ENCODE measurements at regions not wholly inside any gene's neighbourhood (a gene's known extent, or its start where the extent isn't known, plus 50 kb on each side); places are given as distances from the start of the nearest gene placed in this dataset.

- TF ChIP-seq ZNF232 (CRISPR knock-in tag; IDR thresholded peaks at IDR 0.05; ENCODE audit: borderline replicate concordance) (no peak), ZSCAN29 (CRISPR knock-in tag; conservative IDR thresholded peaks at IDR 0.05) (no peak), ETV5 (CRISPR knock-in tag; IDR thresholded peaks at IDR 0.05; ENCODE audit: borderline replicate concordance) (no peak), TGIF2 (CRISPR knock-in tag; IDR thresholded peaks at IDR 0.05) (no peak), KLF13 (CRISPR knock-in tag; IDR thresholded peaks at IDR 0.05) (no peak), NAIF1 (CRISPR knock-in tag; IDR thresholded peaks at IDR 0.05; ENCODE audit: borderline replicate concordance) (no peak), CHD2 (IDR thresholded peaks at IDR 0.05; ENCODE audit: low read depth, low read length) (no peak), SMARCC2 (IDR thresholded peaks at IDR 0.05) (no peak), ZNF235 (CRISPR knock-in tag; IDR thresholded peaks at IDR 0.05; ENCODE audit: borderline replicate concordance) (no peak), ZSCAN9 (CRISPR knock-in tag; IDR thresholded peaks at IDR 0.05; ENCODE audit: borderline replicate concordance) (no peak), HBP1 (CRISPR knock-in tag; IDR thresholded peaks at IDR 0.05; ENCODE audit: low read depth) (no peak), CSRNP2 (CRISPR knock-in tag; conservative IDR thresholded peaks at IDR 0.05; ENCODE audit: low read depth) (no peak), SMC3 (IDR thresholded peaks at IDR 0.05; ENCODE audit: low read length) (no peak)
- TF ChIP-seq, protein P1, sequence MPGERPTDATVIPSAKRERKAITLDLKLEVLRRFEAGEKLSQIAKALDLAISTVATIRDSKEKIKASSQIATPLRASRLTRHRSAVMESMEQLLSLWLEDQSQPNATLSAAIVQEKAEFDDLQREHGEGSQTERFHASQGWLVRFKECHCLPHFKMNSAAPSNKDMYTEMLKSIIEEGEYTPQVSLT (CRISPR knock-in tag; IDR thresholded peaks at IDR 0.05; ENCODE audit: borderline replicate concordance, low read depth): no peak
- TF ChIP-seq, protein P2, sequence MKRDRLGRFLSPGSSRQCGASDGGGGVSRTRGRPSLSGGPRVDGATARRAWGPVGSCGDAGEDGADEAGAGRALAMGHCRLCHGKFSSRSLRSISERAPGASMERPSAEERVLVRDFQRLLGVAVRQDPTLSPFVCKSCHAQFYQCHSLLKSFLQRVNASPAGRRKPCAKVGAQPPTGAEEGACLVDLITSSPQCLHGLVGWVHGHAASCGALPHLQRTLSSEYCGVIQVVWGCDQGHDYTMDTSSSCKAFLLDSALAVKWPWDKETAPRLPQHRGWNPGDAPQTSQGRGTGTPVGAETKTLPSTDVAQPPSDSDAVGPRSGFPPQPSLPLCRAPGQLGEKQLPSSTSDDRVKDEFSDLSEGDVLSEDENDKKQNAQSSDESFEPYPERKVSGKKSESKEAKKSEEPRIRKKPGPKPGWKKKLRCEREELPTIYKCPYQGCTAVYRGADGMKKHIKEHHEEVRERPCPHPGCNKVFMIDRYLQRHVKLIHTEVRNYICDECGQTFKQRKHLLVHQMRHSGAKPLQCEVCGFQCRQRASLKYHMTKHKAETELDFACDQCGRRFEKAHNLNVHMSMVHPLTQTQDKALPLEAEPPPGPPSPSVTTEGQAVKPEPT (CRISPR knock-in tag; IDR thresholded peaks at IDR 0.05; ENCODE audit: low read depth): no peak
- no peak overlapping the region for H2AFZ ChIP-seq (ENCODE audit: low read length)
- intact Hi-C loops (cut with micrococcal nuclease; ENCODE audit: unreplicated experiment): no loop called here
- CTCF ChIA-PET (ENCODE audit: low intra/inter-chr PET ratio, low total read pairs): no interaction called here
- H3K36me3 ChIP-seq (replicated peaks in 1 of 2; ENCODE audit: control insufficient read depth in 1 of 2, insufficient read depth in 2 of 2, low read length in 2 of 2): no peaks in the 10 kb centered on the region
- no peaks in the 10 kb centered on the region for H4K20me1 ChIP-seq (ENCODE audit: insufficient read depth, low read length)
- H3K27ac ChIP-seq (ENCODE audit: extremely low read length, insufficient read depth, low read length): no peak overlapping the region
- H3K4me3 ChIP-seq (replicated peaks in 1 of 3; ENCODE audit: insufficient read depth in 1 of 3, low read depth in 2 of 3, low read length in 3 of 3): no peak overlapping the region
- H3K27me3 ChIP-seq (ENCODE audit: control insufficient read depth in 1 of 2, insufficient read depth in 2 of 2, low read length in 2 of 2): no peaks in the 10 kb centered on the region; a peak in 1 of 5 replicates
- no peaks in the 10 kb centered on the region for H3K79me2 ChIP-seq (ENCODE audit: insufficient read depth, low read length)
- WGBS (ENCODE audit: low lambda C conversion rate): 21% methylated on average over 5 of the region's 5 CpGs
- in situ Hi-C loops (cut with HindIII; ENCODE audit: extremely low pct_ligation_motif_present, low pct_unique_long_range_greater_than_20kb): no loop called here
- no peak overlapping the region for H3K4me2 ChIP-seq (ENCODE audit: low read depth, low read length)
- H3K4me1 ChIP-seq (ENCODE audit: insufficient read depth, low read length): no peaks in the 10 kb centered on the region
- no peaks in the 10 kb centered on the region for H3K9me3 ChIP-seq (ENCODE audit: low read length)
- no peak overlapping the region for H3K9ac ChIP-seq (ENCODE audit: insufficient read depth, low read depth, low read length)
- DNase-seq (ENCODE audit: low spot score) (no peak), FAIRE-seq (no peak), ATAC-seq (no peak)
- no TSS peak for BruUV-seq (replicated peaks)
- POLR2A ChIA-PET: no interaction called here
These were observed 280.6 kb upstream of the ZFP42 start for GRCh38 chr4:187714957-187715356.
